ENCODE measurements at regions not wholly inside any gene's neighbourhood (a gene's known extent, or its start where the extent isn't known, plus 50 kb on each side); places are given as distances from the start of the nearest gene placed in this dataset.

DNA sequence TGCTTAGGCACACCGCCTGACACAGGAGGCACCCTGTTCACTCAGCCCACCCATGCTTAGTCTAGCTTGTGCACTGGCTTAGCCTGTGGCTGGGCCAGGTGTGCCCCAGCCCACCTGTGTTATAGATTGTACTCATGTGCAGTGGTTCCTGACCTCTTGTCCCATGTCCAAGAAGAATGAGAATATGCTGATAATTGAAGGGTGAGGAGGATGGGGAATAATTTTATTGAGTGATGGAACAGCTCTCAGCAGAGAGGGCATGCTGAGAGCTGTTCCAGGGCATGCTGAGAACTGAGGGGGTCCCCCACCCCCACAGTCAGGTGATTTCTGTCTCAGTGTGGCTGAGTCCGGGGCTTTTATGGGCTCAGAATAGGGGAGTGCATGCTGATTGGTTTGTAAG, 395.9 kb downstream of the FUT8 start:
- TF ChIP-seq SIN3A (IDR thresholded peaks at IDR 0.05; ENCODE audit: borderline replicate concordance, low read depth, low read length) = no peak
- TF ChIP-seq USF1 (IDR thresholded peaks at IDR 0.05; ENCODE audit: borderline replicate concordance, low read depth) = no peak
- no peak for TF ChIP-seq CTCF (IDR thresholded peaks at IDR 0.05)
- TF ChIP-seq NRF1 (IDR thresholded peaks at IDR 0.05; ENCODE audit: low read depth, low read length) = no peak
- no peak for TF ChIP-seq FOSL2 (IDR thresholded peaks at IDR 0.05; ENCODE audit: borderline replicate concordance, low read depth)
- TF ChIP-seq GABPA (IDR thresholded peaks at IDR 0.05; ENCODE audit: low read depth) = no peak
- TF ChIP-seq TAF1 (IDR thresholded peaks at IDR 0.05; ENCODE audit: borderline replicate concordance, low read depth, low read length) = no peak
- TF ChIP-seq, protein P1, sequence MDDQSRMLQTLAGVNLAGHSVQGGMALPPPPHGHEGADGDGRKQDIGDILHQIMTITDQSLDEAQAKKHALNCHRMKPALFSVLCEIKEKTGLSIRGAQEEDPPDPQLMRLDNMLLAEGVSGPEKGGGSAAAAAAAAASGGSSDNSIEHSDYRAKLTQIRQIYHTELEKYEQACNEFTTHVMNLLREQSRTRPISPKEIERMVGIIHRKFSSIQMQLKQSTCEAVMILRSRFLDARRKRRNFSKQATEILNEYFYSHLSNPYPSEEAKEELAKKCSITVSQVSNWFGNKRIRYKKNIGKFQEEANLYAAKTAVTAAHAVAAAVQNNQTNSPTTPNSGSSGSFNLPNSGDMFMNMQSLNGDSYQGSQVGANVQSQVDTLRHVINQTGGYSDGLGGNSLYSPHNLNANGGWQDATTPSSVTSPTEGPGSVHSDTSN (IDR thresholded peaks at IDR 0.05) = no peak

Data from SK-N-SH (cell line).